ENCODE measurements at regions not wholly inside any gene's neighbourhood (a gene's known extent, or its start where the extent isn't known, plus 50 kb on each side); places are given as distances from the start of the nearest gene placed in this dataset.
"Not testable (repeated sequence)": the region's sequence is repeated elsewhere in the genome, so short reads cannot be mapped to it uniquely, and the experiment has no call there.

DNA sequence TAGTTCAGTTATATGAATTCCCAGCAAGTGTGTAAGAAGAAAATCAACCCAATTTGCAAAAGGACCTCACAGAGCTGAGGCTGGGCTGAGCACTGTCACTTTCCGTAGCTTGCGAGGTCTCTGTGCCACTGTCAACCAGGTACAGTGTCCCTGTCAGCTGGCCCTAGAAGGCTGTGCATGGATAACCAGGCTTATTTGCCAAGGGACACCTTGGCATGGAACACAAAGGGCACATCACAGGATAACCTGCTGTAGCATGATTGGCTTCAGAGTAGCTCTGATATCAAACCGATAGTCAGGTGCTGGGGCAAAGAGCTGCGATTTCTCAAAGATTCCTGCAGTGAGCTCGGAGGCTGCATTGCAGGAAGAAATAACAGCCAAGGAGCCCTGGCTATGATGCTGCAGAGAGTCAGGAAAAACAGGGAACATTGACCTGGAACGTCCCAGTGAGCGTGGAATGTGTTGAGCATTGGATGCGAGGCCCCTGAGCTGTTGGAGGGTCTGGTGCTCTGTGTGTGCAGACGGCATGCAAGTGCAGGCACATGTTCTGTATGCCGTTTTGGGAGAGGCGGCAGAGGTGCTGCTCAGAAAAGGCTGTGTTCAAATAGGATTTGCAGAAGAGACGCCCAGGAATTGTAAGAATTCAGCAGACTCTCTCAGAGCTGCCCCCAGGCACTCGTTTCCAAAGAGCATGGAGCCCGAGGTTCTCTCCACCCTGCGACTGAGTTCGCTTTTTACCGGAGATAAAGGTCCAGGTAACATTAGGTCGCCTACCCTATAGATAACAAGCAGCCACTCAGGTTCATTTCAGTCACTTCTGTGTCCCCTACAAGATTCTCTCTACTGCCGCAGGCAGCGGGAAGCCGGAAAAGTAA is 213.5 kb upstream of the IRS2 start:
- no peak overlapping the region for H3K18ac ChIP-seq (ENCODE audit: low read depth in 1 of 2, low read length in 2 of 2)
- no peak for DNase-seq
- no peaks in the 10 kb centered on the region for H3K9me3 ChIP-seq (ENCODE audit: control insufficient read depth, low read length)
- H3K4me2 ChIP-seq (ENCODE audit: low read length, poor library complexity, severe bottlenecking): no peak overlapping the region
- 91% methylated on average over 21 of the region's 21 CpGs for WGBS
- no peak overlapping the region for H3K27ac ChIP-seq (ENCODE audit: low read length, poor library complexity, severe bottlenecking)
- no peaks in the 10 kb centered on the region for H3K36me3 ChIP-seq (ENCODE audit: control insufficient read depth in 1 of 2, insufficient read depth in 2 of 2, low read depth in 1 of 2, low read length in 2 of 2)
- no peak overlapping the region for H2BK15ac ChIP-seq (ENCODE audit: low read depth, poor library complexity, severe bottlenecking)
- no peak overlapping the region for H2BK5ac ChIP-seq (ENCODE audit: low read depth, low read length, poor library complexity, severe bottlenecking)
- no peak overlapping the region for H3K9ac ChIP-seq (ENCODE audit: low read length)
- H2AK5ac ChIP-seq (ENCODE audit: low read length, severe bottlenecking): peak overlapping the region; percentile 23
- peaks cover 18% of the 10 kb centered on the region for H3K4me1 ChIP-seq (ENCODE audit: control insufficient read depth, insufficient read depth, low read depth, low read length)
- peak overlapping the region in 1 of 2 experiments; percentile 60 for H2BK12ac ChIP-seq (ENCODE audit: low read length in 2 of 2)
- H3K27me3 ChIP-seq (ENCODE audit: control insufficient read depth in 1 of 2, insufficient read depth in 1 of 2, low read length in 2 of 2): peaks cover 0 to 20% of the 10 kb centered on the region in 2 experiments
- H3K23ac ChIP-seq (ENCODE audit: low read length in 2 of 2): no peak overlapping the region
- H3K79me1 ChIP-seq (replicated peaks; ENCODE audit: low read length, poor library complexity, severe bottlenecking): no peaks in the 10 kb centered on the region
- no peak overlapping the region for H4K8ac ChIP-seq (ENCODE audit: low read length)
- H3K4me3 ChIP-seq (ENCODE audit: insufficient read depth in 1 of 2, low read depth in 1 of 2, low read length in 2 of 2): no peak overlapping the region
- no peak overlapping the region for H2BK120ac ChIP-seq (ENCODE audit: low read depth, low read length)
- H3K14ac ChIP-seq (ENCODE audit: low read length in 2 of 2): no peak overlapping the region
- H2AFZ ChIP-seq (ENCODE audit: low read depth, low read length): no peak overlapping the region
- no peak overlapping the region for H3K4ac ChIP-seq (ENCODE audit: low read depth in 1 of 2, low read length in 2 of 2)
- no peak overlapping the region for H4K91ac ChIP-seq (ENCODE audit: low read length)

DNA sequence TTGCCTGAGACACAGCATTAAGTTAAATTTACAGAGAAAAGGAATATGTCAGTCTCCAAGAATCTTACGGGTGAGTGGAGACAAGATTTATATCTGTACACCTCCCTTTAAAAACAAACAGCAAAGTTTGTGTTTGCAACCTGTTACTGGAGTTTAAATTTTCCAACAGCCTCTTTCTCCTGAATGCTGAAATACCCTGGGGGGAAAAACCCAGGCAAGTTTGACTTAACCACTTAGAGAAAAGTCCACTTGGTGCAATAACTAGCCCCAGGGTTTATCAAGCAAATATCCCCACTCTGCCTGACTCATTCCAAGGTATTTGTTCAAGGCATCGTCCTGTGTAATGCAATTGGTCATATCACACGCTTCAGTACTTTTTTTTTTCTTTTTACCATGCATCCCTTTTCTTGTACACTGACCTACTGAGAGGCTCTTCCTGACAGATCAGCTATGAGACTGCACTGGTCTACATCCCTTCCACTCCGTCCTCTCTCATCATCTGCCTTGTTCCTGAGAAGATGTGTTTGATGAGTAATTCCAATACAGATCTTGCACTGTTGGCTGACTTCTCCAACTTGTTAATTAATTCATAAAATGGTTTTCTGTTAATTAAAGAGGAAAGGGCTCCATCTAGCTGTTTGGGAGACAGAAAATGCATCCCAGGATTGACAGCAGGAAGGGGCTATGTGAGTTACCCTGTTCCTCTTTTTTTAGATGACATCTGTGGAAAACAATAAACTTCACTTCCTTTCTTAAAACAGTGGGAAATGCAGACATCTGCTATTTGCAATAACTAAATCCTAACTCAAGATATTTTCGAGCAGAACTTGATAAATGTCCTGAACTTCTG is 212.5 kb upstream of the IRS2 start:
- peak overlapping the region; percentile 17 for H3K27ac ChIP-seq (ENCODE audit: low read length, poor library complexity, severe bottlenecking)
- no peak overlapping the region for H3K4ac ChIP-seq (ENCODE audit: low read depth in 1 of 2, low read length in 2 of 2)
- peaks cover 0 to 29% of the 10 kb centered on the region in 2 experiments for H3K27me3 ChIP-seq (ENCODE audit: control insufficient read depth in 1 of 2, insufficient read depth in 1 of 2, low read length in 2 of 2)
- no peak overlapping the region for H2BK15ac ChIP-seq (ENCODE audit: low read depth, poor library complexity, severe bottlenecking)
- no peak overlapping the region for H2BK5ac ChIP-seq (ENCODE audit: low read depth, low read length, poor library complexity, severe bottlenecking)
- H2AFZ ChIP-seq (ENCODE audit: low read depth, low read length): no peak overlapping the region
- H2BK12ac ChIP-seq (ENCODE audit: low read length in 2 of 2): no peak overlapping the region
- H2AK5ac ChIP-seq (ENCODE audit: low read length, severe bottlenecking): no peak overlapping the region
- H3K9me3 ChIP-seq (ENCODE audit: control insufficient read depth, low read length): no peaks in the 10 kb centered on the region
- H3K4me2 ChIP-seq (ENCODE audit: low read length, poor library complexity, severe bottlenecking): no peak overlapping the region
- DNase-seq: peak; percentile 92
- no peak overlapping the region for H3K4me3 ChIP-seq (ENCODE audit: insufficient read depth in 1 of 2, low read depth in 1 of 2, low read length in 2 of 2)
- H3K79me1 ChIP-seq (replicated peaks; ENCODE audit: low read length, poor library complexity, severe bottlenecking): no peaks in the 10 kb centered on the region
- H3K4me1 ChIP-seq (ENCODE audit: control insufficient read depth, insufficient read depth, low read depth, low read length): peaks cover 18% of the 10 kb centered on the region
- no peak overlapping the region for H4K91ac ChIP-seq (ENCODE audit: low read length)
- no peak overlapping the region for H4K8ac ChIP-seq (ENCODE audit: low read length)
- H3K23ac ChIP-seq (ENCODE audit: low read length in 2 of 2): no peak overlapping the region
- no peak overlapping the region for H3K9ac ChIP-seq (ENCODE audit: low read length)
- H3K36me3 ChIP-seq (ENCODE audit: control insufficient read depth in 1 of 2, insufficient read depth in 2 of 2, low read depth in 1 of 2, low read length in 2 of 2): no peaks in the 10 kb centered on the region
- H3K18ac ChIP-seq (ENCODE audit: low read depth in 1 of 2, low read length in 2 of 2): no peak overlapping the region
- WGBS: 32% methylated on average over 4 of the region's 5 CpGs
- H2BK120ac ChIP-seq (ENCODE audit: low read depth, low read length): no peak overlapping the region
- H3K14ac ChIP-seq (ENCODE audit: low read length in 2 of 2): no peak overlapping the region

- H3K18ac ChIP-seq (ENCODE audit: low read depth in 1 of 2, low read length in 2 of 2): no peak overlapping the region
- H2BK15ac ChIP-seq (ENCODE audit: low read depth, poor library complexity, severe bottlenecking): no peak overlapping the region
- H2BK120ac ChIP-seq (ENCODE audit: low read depth, low read length): no peak overlapping the region
- no peak overlapping the region for H3K27ac ChIP-seq (ENCODE audit: low read length, poor library complexity, severe bottlenecking)
- no peak overlapping the region for H3K4ac ChIP-seq (ENCODE audit: low read depth in 1 of 2, low read length in 2 of 2)
- no peak overlapping the region for H3K9ac ChIP-seq (ENCODE audit: low read length)
- H3K4me2 ChIP-seq (ENCODE audit: low read length, poor library complexity, severe bottlenecking): no peak overlapping the region
- H4K91ac ChIP-seq (ENCODE audit: low read length): no peak overlapping the region
- H3K27me3 ChIP-seq (ENCODE audit: control insufficient read depth in 1 of 2, insufficient read depth in 1 of 2, low read length in 2 of 2): peaks cover 0 to 33% of the 10 kb centered on the region in 2 experiments
- H2BK12ac ChIP-seq (ENCODE audit: low read length in 2 of 2): no peak overlapping the region
- no peak overlapping the region for H2AFZ ChIP-seq (ENCODE audit: low read depth, low read length)
- no peak overlapping the region for H4K8ac ChIP-seq (ENCODE audit: low read length)
- DNase-seq: no peak
- peaks cover 18% of the 10 kb centered on the region for H3K4me1 ChIP-seq (ENCODE audit: control insufficient read depth, insufficient read depth, low read depth, low read length)
- 91% methylated on average over 1 of the region's 1 CpG for WGBS
- H3K14ac ChIP-seq (ENCODE audit: low read length in 2 of 2): no peak overlapping the region
- H3K79me1 ChIP-seq (replicated peaks; ENCODE audit: low read length, poor library complexity, severe bottlenecking): no peaks in the 10 kb centered on the region
- no peaks in the 10 kb centered on the region for H3K9me3 ChIP-seq (ENCODE audit: control insufficient read depth, low read length)
- H2AK5ac ChIP-seq (ENCODE audit: low read length, severe bottlenecking): no peak overlapping the region
- H2BK5ac ChIP-seq (ENCODE audit: low read depth, low read length, poor library complexity, severe bottlenecking): no peak overlapping the region
- H3K4me3 ChIP-seq (ENCODE audit: insufficient read depth in 1 of 2, low read depth in 1 of 2, low read length in 2 of 2): no peak overlapping the region
- H3K23ac ChIP-seq (ENCODE audit: low read length in 2 of 2): no peak overlapping the region
- no peaks in the 10 kb centered on the region for H3K36me3 ChIP-seq (ENCODE audit: control insufficient read depth in 1 of 2, insufficient read depth in 2 of 2, low read depth in 1 of 2, low read length in 2 of 2)
Measured at GRCh38 chr13:109998037-109998436, 211.7 kb upstream of the IRS2 start.

DNA sequence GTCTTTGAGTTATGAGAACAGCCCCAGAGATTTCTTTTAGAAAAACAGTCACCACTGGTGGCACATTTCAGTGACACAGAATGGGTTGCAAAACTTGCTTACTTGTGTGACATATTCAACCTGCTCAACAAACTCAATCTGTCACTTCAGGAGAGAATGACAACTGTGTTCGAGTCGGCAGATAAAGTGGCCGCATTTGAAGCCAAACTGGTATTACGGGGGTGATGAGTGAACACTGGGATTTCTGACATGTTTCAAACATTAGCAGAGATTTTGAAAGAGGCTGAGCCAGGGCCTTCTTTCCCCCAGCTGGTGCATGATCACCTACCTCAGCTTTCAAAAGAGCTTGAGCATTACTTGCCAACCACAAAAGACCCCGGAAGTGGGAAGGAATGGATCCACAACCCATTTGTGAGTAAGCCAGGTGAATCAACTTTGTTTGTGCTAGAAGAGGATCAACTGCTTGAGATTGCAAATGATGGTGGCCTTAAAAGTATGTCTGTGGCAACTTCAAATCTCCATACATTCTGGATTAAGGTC is 210.7 kb upstream of the IRS2 start:
- H4K8ac ChIP-seq (ENCODE audit: low read length); H2BK12ac ChIP-seq (ENCODE audit: low read length in 2 of 2); H2BK15ac ChIP-seq (ENCODE audit: low read depth, poor library complexity, severe bottlenecking); H3K4ac ChIP-seq (ENCODE audit: low read depth in 1 of 2, low read length in 2 of 2); H3K9me3 ChIP-seq (ENCODE audit: control insufficient read depth, low read length); H3K79me1 ChIP-seq (replicated peaks; ENCODE audit: low read length, poor library complexity, severe bottlenecking); H2AFZ ChIP-seq (ENCODE audit: low read depth, low read length); H2BK120ac ChIP-seq (ENCODE audit: low read depth, low read length); H3K9ac ChIP-seq (ENCODE audit: low read length); H3K27ac ChIP-seq (ENCODE audit: low read length, poor library complexity, severe bottlenecking); H2AK5ac ChIP-seq (ENCODE audit: low read length, severe bottlenecking); DNase-seq; H3K14ac ChIP-seq (ENCODE audit: low read length in 2 of 2); H3K18ac ChIP-seq (ENCODE audit: low read depth in 1 of 2, low read length in 2 of 2); H3K23ac ChIP-seq (ENCODE audit: low read length in 2 of 2); H3K36me3 ChIP-seq (ENCODE audit: control insufficient read depth in 1 of 2, insufficient read depth in 2 of 2, low read depth in 1 of 2, low read length in 2 of 2); H2BK5ac ChIP-seq (ENCODE audit: low read depth, low read length, poor library complexity, severe bottlenecking); H4K91ac ChIP-seq (ENCODE audit: low read length); H3K4me2 ChIP-seq (ENCODE audit: low read length, poor library complexity, severe bottlenecking); H3K4me3 ChIP-seq (ENCODE audit: insufficient read depth in 1 of 2, low read depth in 1 of 2, low read length in 2 of 2): not testable (repeated sequence)
- WGBS: 93% methylated on average over 5 of the region's 5 CpGs
- peaks cover 0 to 33% of the 10 kb centered on the region in 2 experiments for H3K27me3 ChIP-seq (ENCODE audit: control insufficient read depth in 1 of 2, insufficient read depth in 1 of 2, low read length in 2 of 2)
- H3K4me1 ChIP-seq (ENCODE audit: control insufficient read depth, insufficient read depth, low read depth, low read length): peaks cover 16% of the 10 kb centered on the region

Data from mesenchymal stem cell (in vitro differentiated cells and primary cell).